ENCODE measurements at regions not wholly inside any gene's neighbourhood (a gene's known extent, or its start where the extent isn't known, plus 50 kb on each side); places are given as distances from the start of the nearest gene placed in this dataset.

GRCh38 chr3:16715281-16715680, 110.1 kb upstream of the DAZL start:
- H3K27me3 ChIP-seq (ENCODE audit: insufficient read depth, low read depth, low read length), result no peaks in the 10 kb centered on the region
- H3K9me3 ChIP-seq (ENCODE audit: low read length), result no peaks in the 10 kb centered on the region
- H3K79me2 ChIP-seq (replicated peaks; ENCODE audit: insufficient read depth, low read length), result no peaks in the 10 kb centered on the region
- no peak overlapping the region for H3K27ac ChIP-seq (ENCODE audit: low read length)
- H3F3A ChIP-seq (ENCODE audit: insufficient read depth, low read length, poor library complexity, severe bottlenecking), result no peaks in the 10 kb centered on the region
- H3K9me2 ChIP-seq (ENCODE audit: insufficient read depth, low read length), result no peaks in the 10 kb centered on the region
- H4K20me1 ChIP-seq (ENCODE audit: insufficient read depth), result no peaks in the 10 kb centered on the region
- no peaks in the 10 kb centered on the region for H3K36me3 ChIP-seq (ENCODE audit: insufficient read depth, low read length)
- no peak overlapping the region for H3K9ac ChIP-seq (ENCODE audit: low read length)
- TF ChIP-seq RAD21 (conservative IDR thresholded peaks at IDR 0.05), result no peak
- TF ChIP-seq REST (IDR thresholded peaks at IDR 0.05; ENCODE audit: borderline replicate concordance), result no peak
- TF ChIP-seq CTCF (IDR thresholded peaks at IDR 0.05; ENCODE audit: poor library complexity, severe bottlenecking), result no peak
- no peak for TF ChIP-seq EZH2 (IDR thresholded peaks at IDR 0.05; ENCODE audit: borderline replicate concordance, insufficient read depth, low read length, poor library complexity, severe bottlenecking)
- H3K4me3 ChIP-seq (ENCODE audit: low read length), result no peak overlapping the region
- H3K4me2 ChIP-seq (ENCODE audit: low read length), result no peak overlapping the region
- no peak overlapping the region for H2AFZ ChIP-seq (ENCODE audit: low read depth, low read length)

- Histone ChIP-seq H3K9me2 (ENCODE audit: insufficient read depth, low read length) (no peaks in the 10 kb centered on the region), H3K9me3 (ENCODE audit: low read length) (no peaks in the 10 kb centered on the region), H3K27me3 (ENCODE audit: insufficient read depth, low read depth, low read length) (no peaks in the 10 kb centered on the region), H3K4me3 (ENCODE audit: low read length) (no peak overlapping the region), H3K79me2 (replicated peaks; ENCODE audit: insufficient read depth, low read length) (no peaks in the 10 kb centered on the region), H3K36me3 (ENCODE audit: insufficient read depth, low read length) (no peaks in the 10 kb centered on the region), H4K20me1 (ENCODE audit: insufficient read depth) (no peaks in the 10 kb centered on the region), H2AFZ (ENCODE audit: low read depth, low read length) (no peak overlapping the region), H3K4me2 (ENCODE audit: low read length) (no peak overlapping the region), H3K9ac (ENCODE audit: low read length) (no peak overlapping the region), H3K27ac (ENCODE audit: low read length) (no peak overlapping the region), H3F3A (ENCODE audit: insufficient read depth, low read length, poor library complexity, severe bottlenecking) (no peaks in the 10 kb centered on the region)
- TF ChIP-seq SMC3 (conservative IDR thresholded peaks at IDR 0.05; ENCODE audit: poor library complexity) (no peak), POLR2AphosphoS5 (IDR thresholded peaks at IDR 0.05) (no peak), EZH2 (IDR thresholded peaks at IDR 0.05; ENCODE audit: borderline replicate concordance, insufficient read depth, low read length, poor library complexity, severe bottlenecking) (no peak), REST (IDR thresholded peaks at IDR 0.05; ENCODE audit: borderline replicate concordance) (no peak), EP300 (conservative IDR thresholded peaks at IDR 0.05; ENCODE audit: poor library complexity, severe bottlenecking) (no peak), TAF1 (IDR thresholded peaks at IDR 0.05; ENCODE audit: low read depth) (no peak), RAD21 (conservative IDR thresholded peaks at IDR 0.05) (no peak), CTCF (IDR thresholded peaks at IDR 0.05; ENCODE audit: poor library complexity, severe bottlenecking) (no peak), MXI1 (conservative IDR thresholded peaks at IDR 0.05; ENCODE audit: poor library complexity, severe bottlenecking) (no peak)
These were observed 114.2 kb upstream of the DAZL start for GRCh38 chr3:16719426-16719825.
